DND-41 (cell line): ENCODE measurements at regions not wholly inside any gene's neighbourhood (a gene's known extent, or its start where the extent isn't known, plus 50 kb on each side); places are given as distances from the start of the nearest gene placed in this dataset.

Experiments used
- CTCF ChIP-seq: IDR thresholded peaks from 2 replicates; pipeline ENCODE4 v1.5.1; 2012; ENCODE audit warnings: borderline replicate concordance, low read length, moderate library complexity, mild to moderate bottlenecking; ENCODE audit not compliant: poor library complexity, severe bottlenecking; ENCODE audit errors: extremely low read depth
- EZH2 ChIP-seq: IDR thresholded peaks from 3 replicates; pipeline ENCODE4 v1.6.1; 2012; ENCODE audit warnings: borderline replicate concordance, low read depth, mild to moderate bottlenecking, moderate library complexity, low read length, inconsistent platforms; ENCODE audit not compliant: severe bottlenecking

- TF ChIP-seq CTCF (no peak), EZH2 (no peak)
Observed at GRCh38 chr1:43083375-43083891, 88.7 kb downstream of the EBNA1BP2 start.
